AG09319 (cell line): ENCODE measurements at regions not wholly inside any gene's neighbourhood (a gene's known extent, or its start where the extent isn't known, plus 50 kb on each side); places are given as distances from the start of the nearest gene placed in this dataset.

Experiments used
- DNase-seq: peaks from one replicate; pipeline ENCODE4 v3.0.0-alpha.2; 2010; ENCODE audit warnings: low read depth; ENCODE audit errors: extremely low read depth
- CTCF ChIP-seq: IDR thresholded peaks from 2 replicates; pipeline ENCODE4 v1.5.1; 2011; ENCODE audit warnings: low read depth, mild to moderate bottlenecking, inconsistent platforms, low read length, moderate library complexity

DNA sequence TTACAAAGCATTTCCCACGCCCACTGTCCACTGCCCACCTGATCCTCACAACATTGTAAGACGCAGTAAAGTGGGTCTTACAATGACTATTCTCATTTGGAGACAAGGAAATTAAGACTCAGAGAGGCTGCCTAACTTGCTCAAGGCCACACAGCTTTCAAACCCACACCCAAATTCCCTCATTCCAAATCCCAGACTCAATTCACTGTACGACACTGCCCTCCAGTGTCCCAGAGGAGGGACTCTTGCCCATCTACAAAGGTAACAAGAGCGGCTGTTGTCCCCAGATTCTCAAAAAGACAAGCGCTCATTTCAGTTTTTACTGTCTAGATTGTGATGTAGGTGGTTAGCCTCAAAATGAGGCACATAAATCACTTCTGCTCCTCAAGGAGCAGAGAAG lies 184.6 kb downstream of the ACTL7B start:
- TF ChIP-seq CTCF = peak; percentile 43
- DNase-seq = no peak

- DNase-seq = no peak
- TF ChIP-seq CTCF = no peak
Observed at GRCh38 chr9:108668938-108669335, 186.8 kb downstream of the ACTL7B start.

DNA sequence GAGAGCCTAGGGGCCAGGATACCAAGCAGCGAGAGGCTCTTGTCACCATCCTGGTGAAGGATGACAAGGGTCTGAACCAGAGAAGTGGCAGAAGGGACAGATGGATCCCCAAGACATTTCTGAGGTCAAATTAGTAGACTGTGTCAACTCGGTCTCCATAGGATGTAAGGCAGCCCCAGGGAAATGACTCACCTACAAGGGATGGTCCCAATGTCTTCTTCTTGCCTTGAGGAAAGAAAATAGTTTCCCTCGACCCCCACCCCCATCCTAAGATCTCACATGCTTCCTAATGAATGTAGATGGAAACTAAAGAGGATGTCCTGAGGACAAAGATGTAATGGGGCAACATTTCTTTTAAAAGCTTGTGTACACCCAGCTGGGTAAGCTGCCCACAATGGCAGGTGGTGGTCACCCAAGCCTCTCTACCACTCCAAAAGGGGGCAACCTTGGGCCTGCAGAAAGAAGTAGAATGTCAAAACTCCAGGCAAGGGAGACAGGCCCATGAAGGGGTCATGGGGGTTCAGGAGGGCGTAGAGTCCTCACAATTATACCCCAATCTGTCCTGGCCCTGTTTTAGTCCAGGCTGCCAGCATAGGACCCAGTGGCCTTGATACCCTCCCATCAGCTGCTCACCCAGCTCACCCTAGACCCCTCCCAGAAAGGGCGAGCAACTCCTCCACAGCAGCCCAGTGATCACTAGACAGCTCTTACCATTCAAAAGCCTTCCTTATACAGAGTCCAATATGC lies 187.4 kb downstream of the ACTL7B start:
- no peak for DNase-seq
- no peak for TF ChIP-seq CTCF

- no peak for TF ChIP-seq CTCF
- no peak for DNase-seq
Observed at GRCh38 chr9:108666240-108666784, 189.5 kb downstream of the ACTL7B start.

DNA sequence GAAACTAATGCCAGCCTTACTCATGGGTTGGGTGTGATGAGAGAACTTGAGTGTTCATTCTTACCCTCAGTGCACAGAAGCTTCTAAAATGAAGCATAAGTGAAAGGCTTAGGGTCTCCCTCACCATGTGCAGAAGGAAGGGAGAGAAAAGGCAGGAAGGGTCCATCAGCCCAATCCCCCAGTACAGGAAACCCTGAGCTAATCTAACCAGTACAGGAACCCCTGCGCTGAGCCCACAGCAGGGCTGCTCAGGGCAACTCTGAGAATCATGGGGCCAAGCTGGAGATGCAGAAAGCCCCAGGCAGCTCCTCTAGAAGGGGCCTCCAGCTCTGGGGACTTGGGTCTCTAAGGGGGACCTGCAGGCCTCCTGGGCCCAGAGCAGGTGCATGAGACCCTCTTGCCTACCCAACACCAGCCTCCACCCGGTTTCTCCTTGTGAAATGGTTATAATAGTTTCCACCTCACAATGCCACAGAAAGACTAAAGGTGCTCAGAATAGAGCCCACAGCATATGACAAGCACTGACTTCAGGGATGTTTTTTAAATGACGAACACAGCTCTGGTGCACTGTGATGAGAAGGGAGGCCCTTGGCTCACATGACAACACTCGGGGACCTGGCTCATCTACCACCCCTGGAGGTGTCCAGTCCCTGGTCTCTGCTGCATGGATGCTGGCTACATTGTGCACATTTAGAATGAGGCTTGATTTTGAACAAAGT lies 190.1 kb downstream of the ACTL7B start:
- no peak for TF ChIP-seq CTCF
- DNase-seq = no peak

DNA sequence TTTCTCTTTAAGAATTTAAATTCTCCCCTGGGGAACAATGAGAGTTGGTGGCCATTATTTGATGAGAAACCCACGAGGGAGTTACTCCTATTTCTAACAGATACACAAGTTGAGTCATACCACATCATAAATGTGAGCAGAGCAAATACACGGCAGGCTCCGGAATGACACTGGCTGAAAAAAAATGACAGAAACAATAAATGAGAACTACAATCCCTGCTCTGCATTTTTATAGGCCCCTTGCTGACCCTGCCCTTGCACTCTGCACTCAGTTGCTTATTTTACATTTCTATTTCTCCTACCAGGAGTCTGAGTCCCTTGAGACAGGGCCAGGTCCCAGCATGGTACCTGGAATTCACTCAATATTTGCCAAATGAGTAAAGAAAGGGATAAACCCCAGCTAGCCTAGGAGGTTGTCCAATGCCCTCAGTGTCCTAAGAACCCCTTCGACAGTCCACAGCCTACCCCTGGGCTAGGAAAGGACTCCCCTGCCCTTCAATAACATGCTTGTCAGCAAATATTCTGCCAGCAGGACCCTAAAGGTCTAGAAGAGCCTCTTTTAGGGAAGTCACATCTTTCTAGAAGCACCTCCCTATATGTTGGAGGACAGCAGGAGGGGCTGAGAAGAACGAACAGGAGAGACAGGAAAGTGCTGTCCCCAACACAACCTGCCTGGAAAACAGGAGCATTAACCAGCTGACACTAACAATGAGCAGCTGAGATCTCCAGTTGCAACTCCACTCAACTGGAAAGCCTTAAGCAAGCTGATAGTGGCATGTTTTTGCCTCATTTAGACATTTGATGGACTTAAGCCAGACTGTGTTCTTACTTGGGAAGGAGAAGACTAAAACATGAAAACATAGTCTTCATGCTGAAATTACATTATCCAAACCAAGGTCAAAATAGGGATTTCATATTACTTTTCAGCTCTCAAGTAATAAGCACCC lies 191.2 kb downstream of the ACTL7B start:
- no peak for TF ChIP-seq CTCF
- no peak for DNase-seq
